ENCODE measurements at regions not wholly inside any gene's neighbourhood (a gene's known extent, or its start where the extent isn't known, plus 50 kb on each side); places are given as distances from the start of the nearest gene placed in this dataset.

GRCh38 chr21:22225299-22225698 lies 1227.1 kb downstream of the NCAM2 start:
- WGBS, 2 donors = 60 to 67% methylated on average over 1 of the region's 1 CpG
- Histone ChIP-seq H3K4me1 (no peaks in the 10 kb centered on the region), H3K27me3 (no peaks in the 10 kb centered on the region), H3K36me3 (no peaks in the 10 kb centered on the region), H3K27ac (no peak overlapping the region), H3K9me3 (no peaks in the 10 kb centered on the region), H3K4me3 (no peak overlapping the region)
- intact Hi-C loops (cut with DNase I) = no loop called here
- TF ChIP-seq CTCF (IDR thresholded peaks at IDR 0.05) (no peak), POLR2A (IDR thresholded peaks at IDR 0.05) (no peak)
- no peak for DNase-seq

- no peak for DNase-seq
- no peaks in the 10 kb centered on the region for H3K27me3 ChIP-seq
- intact Hi-C loops (cut with DNase I) = no loop called here
- H3K36me3 ChIP-seq = no peaks in the 10 kb centered on the region
- H3K27ac ChIP-seq = no peak overlapping the region
- TF ChIP-seq POLR2A (IDR thresholded peaks at IDR 0.05) (no peak), CTCF (IDR thresholded peaks at IDR 0.05) (no peak)
- no peak overlapping the region for H3K4me3 ChIP-seq
- H3K9me3 ChIP-seq = peaks cover 0 to 9% (median 6%) of the 10 kb centered on the region in 3 donors
- WGBS, 2 donors = 55 to 67% methylated on average over 2 of the region's 2 CpGs
- H3K4me1 ChIP-seq = no peaks in the 10 kb centered on the region
Measured at GRCh38 chr21:22231013-22231412, 1232.8 kb downstream of the NCAM2 start.

GRCh38 chr21:22235866-22236590 lies 1237.8 kb downstream of the NCAM2 start:
- no peak for DNase-seq
- H3K4me3 ChIP-seq = no peak overlapping the region
- H3K27ac ChIP-seq = no peak overlapping the region
- 40 to 41% methylated on average over 4 of the region's 4 CpGs for WGBS, 2 donors
- TF ChIP-seq CTCF (IDR thresholded peaks at IDR 0.05) = no peak
- no peak for TF ChIP-seq POLR2A (IDR thresholded peaks at IDR 0.05)
- no peaks in the 10 kb centered on the region for H3K27me3 ChIP-seq
- intact Hi-C loops (cut with DNase I) = no loop called here
- H3K9me3 ChIP-seq = peaks cover 0 to 16% (median 14%) of the 10 kb centered on the region in 3 donors
- H3K36me3 ChIP-seq = no peaks in the 10 kb centered on the region
- no peaks in the 10 kb centered on the region for H3K4me1 ChIP-seq

GRCh38 chr21:22244516-22244915 lies 1246.3 kb downstream of the NCAM2 start:
- no peaks in the 10 kb centered on the region for H3K27me3 ChIP-seq
- H3K9me3 ChIP-seq = no peaks in the 10 kb centered on the region
- H3K36me3 ChIP-seq = no peaks in the 10 kb centered on the region
- H3K4me3 ChIP-seq = no peak overlapping the region
- WGBS, 2 donors = 21 to 32% methylated on average over 2 of the region's 2 CpGs
- no peak overlapping the region for H3K27ac ChIP-seq
- TF ChIP-seq CTCF (IDR thresholded peaks at IDR 0.05) = no peak
- TF ChIP-seq POLR2A (IDR thresholded peaks at IDR 0.05) = no peak
- intact Hi-C loops (cut with DNase I) = no loop called here
- no peaks in the 10 kb centered on the region for H3K4me1 ChIP-seq
- DNase-seq = no peak

GRCh38 chr21:22250355-22250754 lies 1252.1 kb downstream of the NCAM2 start:
- Histone ChIP-seq H3K27me3 (no peaks in the 10 kb centered on the region), H3K27ac (no peak overlapping the region), H3K9me3 (no peaks in the 10 kb centered on the region), H3K4me1 (no peaks in the 10 kb centered on the region), H3K36me3 (no peaks in the 10 kb centered on the region), H3K4me3 (no peak overlapping the region)
- intact Hi-C loops (cut with DNase I) = no loop called here
- DNase-seq = no peak
- WGBS, 2 donors = 61 to 75% methylated on average over 3 of the region's 3 CpGs
- TF ChIP-seq CTCF (IDR thresholded peaks at IDR 0.05) (no peak), POLR2A (IDR thresholded peaks at IDR 0.05) (no peak)
